AG04450 (cell line): ENCODE measurements at regions not wholly inside any gene's neighbourhood (a gene's known extent, or its start where the extent isn't known, plus 50 kb on each side); places are given as distances from the start of the nearest gene placed in this dataset.

Experiments
- CTCF ChIA-PET: fragments of 300-600, 350-600 bp; formaldehyde crosslinking; extraction: SDS; loops from one replicate; lab custom pipeline; 2022; ENCODE audit warnings: antibody characterized with exemption, inconsistent platforms; lab: Charles Lee
- POLR2A ChIA-PET: fragments of 350-600 bp; formaldehyde crosslinking; extraction: SDS; loops from one replicate; lab custom pipeline; 2021; ENCODE audit warnings: antibody characterized with exemption, inconsistent platforms; lab: Yijun Ruan, JAX
- DNase-seq: peaks from one replicate; pipeline ENCODE4 v3.0.0-alpha.2; 2011; ENCODE audit warnings: low read depth, low spot score
- H3K27ac ChIP-seq: one replicate; pipeline ENCODE4 v1.5.1; 2012; ENCODE audit warnings: low read depth, low read length, control low read depth
- H3K27me3 ChIP-seq: one replicate; pipeline ENCODE4 v1.6.0; 2012; ENCODE audit warnings: low read length; ENCODE audit not compliant: control insufficient read depth, insufficient read depth
- H3K4me3 ChIP-seq: 2 replicates; pipeline ENCODE4 v1.5.1; 2011; ENCODE audit warnings: mild to moderate bottlenecking, low read depth, low read length, control low read depth
- H3K9me3 ChIP-seq: 2 replicates; pipeline ENCODE4 v1.5.1; 2012; ENCODE audit warnings: low read length; ENCODE audit not compliant: control insufficient read depth, insufficient read depth
- TF ChIP-seq, protein P1 (sequence below): IDR thresholded peaks from 2 replicates; pipeline ENCODE4 v1.5.1; 2011; ENCODE audit warnings: low read depth, low read length, control low read depth, inconsistent platforms

DNA sequence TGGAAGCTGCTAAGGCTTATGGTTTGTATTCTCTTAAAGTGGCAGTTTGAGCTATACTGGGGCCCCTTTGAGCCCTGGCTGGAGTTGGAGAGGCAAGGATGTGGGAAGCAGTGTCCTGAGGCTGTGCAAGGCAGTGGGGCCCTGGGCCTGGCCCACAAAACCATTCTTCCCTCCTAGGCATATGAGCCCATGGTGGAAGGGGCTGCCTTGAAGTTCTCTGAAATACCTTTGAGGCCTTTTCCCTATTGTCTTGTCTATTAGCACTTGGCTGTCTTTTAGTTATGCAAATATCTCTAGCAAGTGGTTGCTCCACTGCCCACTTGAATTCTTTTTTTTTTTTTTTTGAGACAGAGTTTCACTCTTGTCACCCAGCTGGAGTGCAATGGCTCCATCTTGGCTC lies 119.2 kb downstream of the PCTP start:
- Histone ChIP-seq H3K27ac (no peak overlapping the region), H3K4me3 (no peak overlapping the region), H3K27me3 (no peaks in the 10 kb centered on the region), H3K9me3 (no peaks in the 10 kb centered on the region)
- TF ChIP-seq, protein P1, sequence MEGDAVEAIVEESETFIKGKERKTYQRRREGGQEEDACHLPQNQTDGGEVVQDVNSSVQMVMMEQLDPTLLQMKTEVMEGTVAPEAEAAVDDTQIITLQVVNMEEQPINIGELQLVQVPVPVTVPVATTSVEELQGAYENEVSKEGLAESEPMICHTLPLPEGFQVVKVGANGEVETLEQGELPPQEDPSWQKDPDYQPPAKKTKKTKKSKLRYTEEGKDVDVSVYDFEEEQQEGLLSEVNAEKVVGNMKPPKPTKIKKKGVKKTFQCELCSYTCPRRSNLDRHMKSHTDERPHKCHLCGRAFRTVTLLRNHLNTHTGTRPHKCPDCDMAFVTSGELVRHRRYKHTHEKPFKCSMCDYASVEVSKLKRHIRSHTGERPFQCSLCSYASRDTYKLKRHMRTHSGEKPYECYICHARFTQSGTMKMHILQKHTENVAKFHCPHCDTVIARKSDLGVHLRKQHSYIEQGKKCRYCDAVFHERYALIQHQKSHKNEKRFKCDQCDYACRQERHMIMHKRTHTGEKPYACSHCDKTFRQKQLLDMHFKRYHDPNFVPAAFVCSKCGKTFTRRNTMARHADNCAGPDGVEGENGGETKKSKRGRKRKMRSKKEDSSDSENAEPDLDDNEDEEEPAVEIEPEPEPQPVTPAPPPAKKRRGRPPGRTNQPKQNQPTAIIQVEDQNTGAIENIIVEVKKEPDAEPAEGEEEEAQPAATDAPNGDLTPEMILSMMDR: no peak
- ChIA-PET POLR2A (no interaction called here), CTCF (no interaction called here)
- no peak for DNase-seq

DNA sequence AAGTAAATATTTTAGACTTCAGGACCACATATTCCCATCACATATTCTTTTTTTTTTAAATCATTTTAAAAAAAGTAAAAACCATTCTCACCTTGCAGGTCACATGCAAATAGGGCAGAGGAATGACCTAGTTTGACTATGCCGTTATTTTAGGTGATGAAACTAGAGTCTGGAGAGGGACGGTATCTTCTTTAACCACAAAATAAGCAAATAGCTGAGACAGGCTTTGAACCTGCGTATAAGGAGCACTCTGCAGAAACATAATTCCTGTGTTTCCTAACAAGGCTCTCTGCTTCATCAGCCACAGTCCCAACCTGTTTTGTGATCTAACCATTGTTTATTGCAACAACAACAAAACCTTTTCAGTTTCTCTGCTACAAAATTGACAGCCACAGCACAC lies 121.5 kb downstream of the PCTP start:
- POLR2A ChIA-PET: no interaction called here
- TF ChIP-seq, protein P1: no peak
- CTCF ChIA-PET: interaction anchor here (1.0 kb wide), 1 partner anchor 9 kb away, joined by 3 read pairs; no protein-coding TSS in a partner anchor

DNA sequence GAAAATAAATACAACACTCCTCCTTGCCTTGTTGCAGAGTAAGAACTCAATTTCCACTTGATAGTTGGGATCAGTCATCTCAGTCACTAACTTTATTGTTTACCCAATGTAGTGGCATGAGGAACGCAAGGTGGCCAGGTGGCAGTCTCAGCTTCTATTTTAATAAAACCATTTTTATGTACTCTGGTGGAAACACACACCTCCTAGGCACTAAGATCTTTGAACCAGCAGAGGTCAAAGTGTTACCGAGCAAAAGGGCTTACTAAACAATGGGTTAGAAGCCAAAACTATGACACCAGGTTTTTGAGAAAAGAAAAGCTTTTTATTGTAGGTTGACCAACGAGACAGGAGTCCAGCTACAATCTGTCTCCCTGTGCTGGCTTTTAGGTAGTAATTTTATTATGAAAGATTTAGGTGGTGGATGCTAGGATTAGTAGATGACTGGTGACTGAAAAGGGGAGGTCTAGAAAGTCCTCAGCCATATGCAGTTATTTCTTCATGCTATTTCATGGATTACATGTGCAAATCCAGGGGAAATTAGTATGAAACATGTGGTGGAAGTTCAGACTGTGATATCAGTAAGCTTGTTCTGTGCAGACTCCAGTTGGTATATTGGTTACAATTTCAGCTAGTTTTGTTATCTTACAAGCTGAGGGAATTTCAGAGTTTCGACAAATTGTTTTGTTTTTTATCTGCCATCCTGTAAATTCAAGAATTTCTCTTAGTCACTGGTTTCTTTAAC lies 122.3 kb downstream of the PCTP start:
- no peak for DNase-seq
- H3K27me3 ChIP-seq: no peaks in the 10 kb centered on the region
- POLR2A ChIA-PET: no interaction called here
- no peaks in the 10 kb centered on the region for H3K9me3 ChIP-seq
- no peak overlapping the region for H3K4me3 ChIP-seq
- H3K27ac ChIP-seq: no peak overlapping the region
- CTCF ChIA-PET: interaction anchor here (1.0 kb wide), 1 partner anchor 8 kb away, joined by 3 read pairs; no protein-coding TSS in a partner anchor
- TF ChIP-seq, protein P1: no peak

More for the DNA sequence above, 121.5 kb downstream of the PCTP start:
- Histone ChIP-seq H3K27ac (no peak overlapping the region), H3K4me3 (no peak overlapping the region), H3K9me3 (no peaks in the 10 kb centered on the region), H3K27me3 (no peaks in the 10 kb centered on the region)
- DNase-seq: no peak

DNA sequence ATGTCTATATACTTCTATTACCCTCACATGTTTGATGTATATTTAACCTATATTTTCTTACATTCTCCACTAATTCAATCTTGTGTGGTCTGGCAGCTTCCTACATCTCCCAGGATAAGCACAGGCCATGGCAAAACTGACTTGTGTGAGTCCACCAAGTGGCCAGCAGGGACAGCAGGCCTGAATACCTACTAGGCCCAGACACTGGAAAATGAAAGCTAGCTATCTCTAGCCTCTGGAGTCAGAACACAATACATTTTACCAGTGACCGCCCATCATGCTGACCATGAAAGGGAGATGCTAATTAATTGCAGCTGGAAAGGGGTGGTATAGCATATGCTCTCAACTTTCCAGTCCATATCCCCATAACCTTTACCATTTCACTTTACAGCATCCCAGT lies 132.3 kb downstream of the PCTP start:
- no peak for DNase-seq
- Histone ChIP-seq H3K9me3 (no peaks in the 10 kb centered on the region), H3K27ac (no peak overlapping the region), H3K27me3 (no peaks in the 10 kb centered on the region), H3K4me3 (no peak overlapping the region)
- POLR2A ChIA-PET: no interaction called here
- TF ChIP-seq, protein P1: no peak
- CTCF ChIA-PET: interaction anchor here (0.8 kb wide), 1 partner anchor 369 kb away, joined by 3 read pairs; no protein-coding TSS in a partner anchor

DNA sequence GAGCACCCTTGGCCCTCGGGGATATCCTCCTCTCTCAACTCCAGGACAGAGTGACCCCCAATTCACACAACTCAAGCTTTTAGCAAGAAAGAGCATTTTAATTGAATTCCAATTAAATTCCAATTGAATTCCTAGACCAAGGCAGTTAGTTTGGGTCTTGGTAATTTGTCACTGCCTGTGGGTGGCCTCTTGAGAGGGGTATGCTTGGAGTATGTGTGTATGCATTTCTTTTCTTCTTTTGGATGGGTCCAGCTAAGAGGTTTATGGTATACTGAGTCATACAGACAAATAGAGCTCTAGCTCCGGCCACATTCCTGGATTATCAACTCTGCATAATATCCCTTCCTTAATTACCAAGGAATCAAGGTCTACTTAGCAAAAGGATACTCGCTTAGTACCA lies 136.7 kb downstream of the PCTP start:
- Histone ChIP-seq H3K4me3 (no peak overlapping the region), H3K27me3 (no peaks in the 10 kb centered on the region), H3K9me3 (no peaks in the 10 kb centered on the region), H3K27ac (no peak overlapping the region)
- CTCF ChIA-PET: no interaction called here
- DNase-seq: no peak
- POLR2A ChIA-PET: no interaction called here
- TF ChIP-seq, protein P1: no peak
